PC-9 (cell line): ENCODE measurements at regions not wholly inside any gene's neighbourhood (a gene's known extent, or its start where the extent isn't known, plus 50 kb on each side); places are given as distances from the start of the nearest gene placed in this dataset.

ENCODE experiments used
- BruUV-seq: library from RNA; stranded (reverse); fragments of 400-500 nt; replicated peaks from 2 replicates; lab custom pipeline; 2021; lab: Mats Ljungman, UMichigan
- CTCF ChIA-PET: fragments of 300-600 bp; sonication (Branson Sonifier 250); formaldehyde crosslinking; loops from one replicate; lab custom pipeline; 2022; ENCODE audit warnings: antibody characterized with exemption; lab: Charles Lee
- POLR2A ChIA-PET: fragments of 300-600 bp; sonication (Branson Sonifier 250); formaldehyde crosslinking; loops from one replicate; lab custom pipeline; 2022; ENCODE audit warnings: antibody characterized with exemption; ENCODE audit not compliant: unreplicated experiment; lab: Charles Lee
- DNase-seq, 2 experiments: peaks; one replicate each; pipeline versions ENCODE4 v3.0.0 to v3.0.0-alpha.2; 2015 to 2022; ENCODE audit warnings: mixed read lengths in 1 of 2
- H2AFZ ChIP-seq: fragments of 200-600 bp; sonication (generic); 2 replicates; pipeline ENCODE4 v1.8.1; 2017; ENCODE audit warnings: antibody characterized with exemption
- H3F3A ChIP-seq: fragments of 200-600 bp; sonication (generic); 2 replicates; pipeline ENCODE4 v1.8.1; 2017; ENCODE audit warnings: antibody characterized with exemption, mild to moderate bottlenecking, low read depth; ENCODE audit not compliant: insufficient read depth
- H3K27ac ChIP-seq: fragments of 200-600 bp; sonication (generic); 2 replicates; pipeline ENCODE4 v1.6.1; 2016; ENCODE audit warnings: mixed run types
- H3K27me3 ChIP-seq: fragments of 200-600 bp; sonication (generic); 2 replicates; pipeline ENCODE4 v1.6.1; 2016; ENCODE audit warnings: low read depth, mixed run types; ENCODE audit not compliant: insufficient read depth
- H3K36me3 ChIP-seq: fragments of 200-600 bp; sonication (generic); 2 replicates; pipeline ENCODE4 v1.6.1; 2016; ENCODE audit warnings: low read depth, mixed run types
- H3K4me1 ChIP-seq: fragments of 200-600 bp; sonication (generic); replicated peaks from 2 replicates; pipeline ENCODE4 v1.6.1; 2016; ENCODE audit warnings: mixed run types; ENCODE audit not compliant: insufficient read depth
- H3K4me2 ChIP-seq: fragments of 200-600 bp; sonication (generic); 2 replicates; pipeline ENCODE4 v1.6.1; 2017; ENCODE audit warnings: mixed run types
- H3K4me3 ChIP-seq: fragments of 200-600 bp; sonication (generic); 2 replicates; pipeline ENCODE4 v1.6.1; 2016; ENCODE audit warnings: mixed run types
- H3K79me2 ChIP-seq: fragments of 200-600 bp; sonication (generic); 2 replicates; pipeline ENCODE4 v1.6.1; 2017; ENCODE audit warnings: low read depth, mixed run types
- H3K9me2 ChIP-seq: fragments of 200-600 bp; sonication (generic); 2 replicates; pipeline ENCODE4 v1.8.1; 2017; ENCODE audit warnings: mild to moderate bottlenecking; ENCODE audit not compliant: insufficient read depth
- H3K9me3 ChIP-seq: fragments of 200-600 bp; sonication (generic); 2 replicates; pipeline ENCODE4 v1.8.1; 2016; ENCODE audit warnings: low read depth; ENCODE audit not compliant: insufficient read depth
- H4K20me1 ChIP-seq: fragments of 200-600 bp; sonication (generic); 2 replicates; pipeline ENCODE4 v1.8.1; 2017; ENCODE audit not compliant: insufficient read depth
- CTCF ChIP-seq: fragments of 200-600 bp; sonication (generic); conservative IDR thresholded peaks from 2 replicates; pipeline ENCODE4 v1.6.1; 2017; ENCODE audit warnings: mixed run types, antibody characterized with exemption, mild to moderate bottlenecking, moderate library complexity
- EZH2 ChIP-seq: fragments of 200-600 bp; sonication (generic); IDR thresholded peaks from 2 replicates; pipeline ENCODE4 v1.8.0; 2017; ENCODE audit warnings: antibody characterized with exemption, low read depth
- intact Hi-C: fragments of 100-400 bp; cut with micrococcal nuclease; formaldehyde crosslinking; loops from one replicate; pipeline ENCODE4 v1.10.0; 2022; ENCODE audit not compliant: unreplicated experiment

DNA sequence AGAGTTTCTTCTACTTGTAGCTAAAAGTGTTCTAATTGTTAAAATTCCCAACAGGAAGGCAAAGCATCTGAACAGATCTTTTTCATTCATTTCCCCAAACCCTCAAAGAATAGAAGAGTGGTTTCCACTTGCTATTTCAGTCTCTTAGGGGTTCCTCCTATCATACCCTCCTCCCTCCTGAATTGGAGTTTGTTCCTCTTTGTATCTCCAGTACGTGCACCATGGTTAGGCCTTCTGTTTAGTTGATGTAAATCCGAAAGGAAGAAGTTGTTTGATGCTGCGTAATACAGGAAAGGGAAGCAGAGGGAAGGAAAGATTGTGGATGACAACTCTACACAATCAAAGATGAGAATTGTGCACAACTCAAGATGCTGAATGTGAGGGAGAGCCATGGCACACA is 303.6 kb downstream of the PIK3R1 start:
- no peaks in the 10 kb centered on the region for H3K36me3 ChIP-seq
- no peaks in the 10 kb centered on the region for H3K4me1 ChIP-seq
- H3K79me2 ChIP-seq: no peaks in the 10 kb centered on the region
- intact Hi-C loops: no loop called here
- no peaks in the 10 kb centered on the region for H3K9me2 ChIP-seq
- no peak overlapping the region for H2AFZ ChIP-seq
- no peak overlapping the region for H3K4me3 ChIP-seq
- no TSS peak for BruUV-seq
- no peak overlapping the region for H3K27ac ChIP-seq
- CTCF ChIA-PET: no interaction called here
- H3K4me2 ChIP-seq: no peak overlapping the region
- H3F3A ChIP-seq: no peaks in the 10 kb centered on the region
- no peaks in the 10 kb centered on the region for H4K20me1 ChIP-seq
- TF ChIP-seq EZH2 (no peak), CTCF (no peak)
- H3K9me3 ChIP-seq: no peaks in the 10 kb centered on the region
- no peaks in the 10 kb centered on the region for H3K27me3 ChIP-seq
- no peak for DNase-seq
- POLR2A ChIA-PET: no interaction called here

- intact Hi-C loops: no loop called here
- Histone ChIP-seq H3K27me3 (no peaks in the 10 kb centered on the region), H3K4me2 (no peak overlapping the region), H2AFZ (no peak overlapping the region), H3K9me2 (no peaks in the 10 kb centered on the region), H3K36me3 (no peaks in the 10 kb centered on the region), H3F3A (no peaks in the 10 kb centered on the region), H3K27ac (no peak overlapping the region), H3K4me3 (no peak overlapping the region), H3K79me2 (no peaks in the 10 kb centered on the region), H3K4me1 (no peaks in the 10 kb centered on the region), H4K20me1 (no peaks in the 10 kb centered on the region), H3K9me3 (no peaks in the 10 kb centered on the region)
- no TSS peak for BruUV-seq
- POLR2A ChIA-PET: no interaction called here
- TF ChIP-seq EZH2: no peak
- TF ChIP-seq CTCF: no peak
- DNase-seq: no peak
- CTCF ChIA-PET: no interaction called here
Observed at GRCh38 chr5:68521776-68522175, 306.2 kb downstream of the PIK3R1 start.

- Histone ChIP-seq H3K9me3 (no peaks in the 10 kb centered on the region), H3K27ac (no peak overlapping the region), H3K27me3 (no peaks in the 10 kb centered on the region), H3K4me2 (no peak overlapping the region), H3K4me1 (no peaks in the 10 kb centered on the region), H3K9me2 (no peaks in the 10 kb centered on the region), H2AFZ (no peak overlapping the region), H3K79me2 (no peaks in the 10 kb centered on the region), H3K4me3 (no peak overlapping the region), H3K36me3 (no peaks in the 10 kb centered on the region), H4K20me1 (no peaks in the 10 kb centered on the region), H3F3A (no peaks in the 10 kb centered on the region)
- ChIA-PET CTCF (no interaction called here), POLR2A (no interaction called here)
- intact Hi-C loops: no loop called here
- BruUV-seq: no TSS peak
- DNase-seq: no peak
- TF ChIP-seq CTCF (no peak), EZH2 (no peak)
Observed at GRCh38 chr5:68522863-68523262, 307.3 kb downstream of the PIK3R1 start.
